PC-3 (cell line): ENCODE measurements at regions not wholly inside any gene's neighbourhood (a gene's known extent, or its start where the extent isn't known, plus 50 kb on each side); places are given as distances from the start of the nearest gene placed in this dataset.

Experiments
- CTCF ChIP-seq: fragments of 300-600 bp; sonication (generic); conservative IDR thresholded peaks from 2 replicates; pipeline ENCODE4 v1.5.1; 2017; ENCODE audit warnings: antibody characterized with exemption, low read depth, mild to moderate bottlenecking, low read length
- EZH2 ChIP-seq: fragments of 300-600 bp; sonication (generic); IDR thresholded peaks from one replicate; pipeline ENCODE4 v1.6.1; 2017; ENCODE audit warnings: antibody characterized with exemption, mild to moderate bottlenecking, low read length; ENCODE audit not compliant: unreplicated experiment
- EZH2phosphoT487 ChIP-seq: fragments of 300-600 bp; sonication (generic); IDR thresholded peaks from 2 replicates; pipeline ENCODE4 v1.6.1; 2018; ENCODE audit warnings: mild to moderate bottlenecking, antibody characterized with exemption, low read length, borderline replicate concordance

- TF ChIP-seq EZH2, result no peak
- TF ChIP-seq CTCF, result peak; percentile 84
- no peak for TF ChIP-seq EZH2phosphoT487
Observed at GRCh38 chr2:37809525-37809924, 115.6 kb upstream of the RMDN2 start.
